Panc1 (cell line): ENCODE measurements at regions not wholly inside any gene's neighbourhood (a gene's known extent, or its start where the extent isn't known, plus 50 kb on each side); places are given as distances from the start of the nearest gene placed in this dataset.

Experiments
- ATAC-seq: fragments of 200-7000 bp; cut with Tn5 transposase; 2 replicates; pipeline ENCODE4 v1.9.1; 2020; ENCODE audit warnings: mild to moderate bottlenecking, moderate library complexity
- BruUV-seq: library from RNA; stranded (reverse); fragments of 400-500 nt; replicated peaks from 2 replicates; lab custom pipeline; 2021; lab: Mats Ljungman, UMichigan
- CTCF ChIA-PET: fragments of 300-600 bp; sonication (Branson Sonifier 250); formaldehyde crosslinking; loops from one replicate; lab custom pipeline; 2022; ENCODE audit warnings: antibody characterized with exemption; lab: Charles Lee
- POLR2A ChIA-PET: fragments of 300-600 bp; sonication (Branson Sonifier 250); formaldehyde crosslinking; loops from one replicate; lab custom pipeline; 2022; ENCODE audit warnings: antibody characterized with exemption; lab: Charles Lee
- DNase-seq: peaks from one replicate; pipeline ENCODE4 v3.0.0-alpha.2; 2010; ENCODE audit warnings: low read depth, low spot score
- H3K27ac ChIP-seq: 2 replicates; pipeline ENCODE4 v1.5.1; 2011; ENCODE audit warnings: mild to moderate bottlenecking, low read length, inconsistent platforms
- H3K27me3 ChIP-seq: fragments of 200-500 bp; sonication (Bioruptor generic); 2 replicates; pipeline ENCODE4 v1.6.0; 2014; ENCODE audit warnings: low read length, inconsistent platforms; ENCODE audit not compliant: control insufficient read depth, insufficient read depth
- H3K36me3 ChIP-seq: fragments of 200-500 bp; sonication (Bioruptor generic); 2 replicates; pipeline ENCODE4 v1.5.1; 2014; ENCODE audit warnings: inconsistent platforms, mild to moderate bottlenecking, low read length, moderate library complexity; ENCODE audit not compliant: control insufficient read depth, insufficient read depth
- H3K4me1 ChIP-seq: 2 replicates; pipeline ENCODE4 v1.5.1; 2011; ENCODE audit warnings: inconsistent platforms, mild to moderate bottlenecking, low read length, moderate library complexity; ENCODE audit not compliant: control insufficient read depth, insufficient read depth
- H3K4me3 ChIP-seq, 2 experiments: 2 replicates each; pipeline ENCODE4 v1.5.1; 2011 to 2012; ENCODE audit warnings: low read depth in 2 of 2, low read length in 2 of 2, mild to moderate bottlenecking in 2 of 2, inconsistent platforms in 1 of 2, moderate library complexity in 1 of 2
- H3K9me3 ChIP-seq: fragments of 200-500 bp; sonication (Bioruptor generic); 2 replicates; pipeline ENCODE4 v1.5.1; 2014; ENCODE audit warnings: low read depth, mild to moderate bottlenecking, inconsistent platforms, low read length, moderate library complexity; ENCODE audit not compliant: control insufficient read depth, insufficient read depth
- CTCF ChIP-seq: fragments of 450-650 bp; IDR thresholded peaks from 2 replicates; pipeline ENCODE4 v1.5.1; 2017; ENCODE audit warnings: mild to moderate bottlenecking
- POLR2AphosphoS5 ChIP-seq: IDR thresholded peaks from 2 replicates; pipeline ENCODE4 v1.6.1; 2012; ENCODE audit warnings: mild to moderate bottlenecking, low read depth, low read length, moderate library complexity
- REST ChIP-seq, 2 experiments: IDR thresholded peaks; 2 replicates each; pipeline ENCODE4 v1.6.1; 2011 to 2012; ENCODE audit warnings: low read depth in 2 of 2, control low read depth in 1 of 2, low read length in 1 of 2, mild to moderate bottlenecking in 1 of 2, moderate library complexity in 1 of 2; ENCODE audit not compliant: insufficient read depth in 1 of 2
- SIN3A ChIP-seq: IDR thresholded peaks from 2 replicates; pipeline ENCODE4 v1.6.1; 2012; ENCODE audit warnings: low read depth, mild to moderate bottlenecking, low read length, moderate library complexity, borderline replicate concordance; ENCODE audit not compliant: insufficient read depth
- TCF7L2 ChIP-seq: IDR thresholded peaks from 2 replicates; pipeline ENCODE4 v1.6.1; 2011; ENCODE audit warnings: mild to moderate bottlenecking, low read depth, low read length, inconsistent platforms
- in situ Hi-C: cut with HindIII; loops from 2 replicates; pipeline ENCODE4 v1.10.0; 2016; ENCODE audit warnings: low sequenced_read_pairs, low pct_unique_long_range_greater_than_20kb
- intact Hi-C: fragments of 100-400 bp; cut with micrococcal nuclease; formaldehyde crosslinking; loops from one replicate; pipeline ENCODE4 v1.10.0; 2022; ENCODE audit not compliant: unreplicated experiment

GRCh38 chr14:54294802-54295201, 102.0 kb upstream of the CDKN3 start:
- Histone ChIP-seq H3K36me3 (no peaks in the 10 kb centered on the region), H3K4me1 (no peaks in the 10 kb centered on the region), H3K27ac (no peak overlapping the region), H3K4me3 (no peak overlapping the region), H3K9me3 (no peaks in the 10 kb centered on the region), H3K27me3 (no peaks in the 10 kb centered on the region; the same call in none of the 2 replicates)
- CTCF ChIA-PET: no interaction called here
- intact Hi-C loops (no loop called here), in situ Hi-C loops (no loop called here)
- DNase-seq (no peak), ATAC-seq (no peak)
- TF ChIP-seq SIN3A (no peak), REST (IDR thresholded peaks at IDR 0.05; ENCODE audit: insufficient read depth in 1 of 2, low read depth in 2 of 2, low read length in 1 of 2) (no peak), TCF7L2 (no peak), CTCF (no peak), POLR2AphosphoS5 (no peak)
- POLR2A ChIA-PET: no interaction called here
- no TSS peak for BruUV-seq

- TF ChIP-seq REST (IDR thresholded peaks at IDR 0.05; ENCODE audit: insufficient read depth in 1 of 2, low read depth in 2 of 2, low read length in 1 of 2): no peak
- TF ChIP-seq POLR2AphosphoS5: no peak
- no peak for TF ChIP-seq TCF7L2
- TF ChIP-seq CTCF: no peak
- TF ChIP-seq SIN3A: no peak
- Histone ChIP-seq H3K36me3 (no peaks in the 10 kb centered on the region), H3K27ac (no peak overlapping the region), H3K9me3 (no peaks in the 10 kb centered on the region), H3K4me1 (no peaks in the 10 kb centered on the region), H3K4me3 (no peak overlapping the region), H3K27me3 (no peaks in the 10 kb centered on the region; the same call in 1 of the 2 replicates)
- POLR2A ChIA-PET: no interaction called here
- in situ Hi-C loops: no loop called here
- CTCF ChIA-PET: no interaction called here
- ATAC-seq: no peak
- BruUV-seq: no TSS peak
- DNase-seq: no peak
- intact Hi-C loops: no loop called here
Observed at GRCh38 chr14:54299410-54300363, 97.1 kb upstream of the CDKN3 start.
